HS-5 (cell line): ENCODE measurements at regions not wholly inside any gene's neighbourhood (a gene's known extent, or its start where the extent isn't known, plus 50 kb on each side); places are given as distances from the start of the nearest gene placed in this dataset.

Experiments
- DNase-seq: peaks from one replicate; pipeline ENCODE4 v3.0.0-alpha.2; 2012; ENCODE audit warnings: low read depth

DNA sequence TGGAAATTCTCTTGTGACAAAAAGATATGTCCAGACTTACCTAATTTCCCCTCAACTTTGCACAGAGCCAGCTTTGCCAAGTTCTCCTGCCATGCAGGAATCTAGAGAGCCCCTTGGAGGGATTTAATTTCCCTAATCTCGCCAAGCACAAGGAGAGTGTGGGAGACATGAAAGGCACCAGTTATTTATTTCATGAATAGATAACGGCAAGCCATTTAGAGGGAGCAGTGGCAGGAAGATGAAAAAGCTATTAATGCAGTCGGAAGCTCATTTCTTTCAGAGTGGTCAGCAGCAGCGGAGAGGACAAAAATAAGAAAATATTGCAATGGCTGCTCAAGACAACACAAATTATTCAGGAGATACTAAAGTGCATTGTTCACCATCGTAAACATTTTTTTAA, 150.9 kb upstream of the WSCD2 start:
- DNase-seq, result no peak

GRCh38 chr12:107978641-107979040, 150.4 kb upstream of the WSCD2 start:
- no peak for DNase-seq

DNA sequence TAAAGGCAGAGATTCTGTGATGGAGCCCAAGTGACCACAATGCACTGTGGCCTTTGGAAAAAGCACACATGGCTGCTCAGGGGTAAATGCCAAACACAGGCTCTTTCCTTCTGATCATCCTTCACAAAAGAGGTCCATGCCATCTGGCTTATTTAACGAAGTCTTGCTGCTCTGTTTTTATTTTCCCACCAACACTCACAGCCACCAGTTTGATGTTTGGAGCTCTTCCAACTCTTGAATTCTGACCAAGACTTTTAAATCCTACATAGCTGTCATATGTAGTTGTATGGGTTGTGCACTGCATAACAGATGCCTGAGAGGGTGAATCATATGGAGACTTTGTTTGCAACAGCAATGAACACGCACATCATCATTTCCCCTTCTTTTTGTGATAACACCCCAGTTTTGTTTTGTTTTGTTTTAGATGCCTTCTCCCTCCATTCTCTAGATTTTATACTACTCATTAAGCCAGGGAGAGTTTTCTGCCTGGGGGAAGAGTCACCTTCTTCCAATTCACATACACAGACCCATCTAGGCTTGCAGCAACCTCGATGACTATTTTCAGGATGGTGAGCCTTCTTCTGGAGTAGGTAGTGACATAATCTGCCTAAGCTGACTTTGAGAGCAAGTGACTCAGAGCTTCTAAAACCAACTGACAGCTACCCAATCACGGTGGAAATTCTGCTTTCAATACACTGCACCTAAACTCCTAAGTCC, 145.2 kb upstream of the WSCD2 start:
- peak; percentile 6 for DNase-seq

GRCh38 chr12:107984973-107985372, 144.1 kb upstream of the WSCD2 start:
- no peak for DNase-seq

DNA sequence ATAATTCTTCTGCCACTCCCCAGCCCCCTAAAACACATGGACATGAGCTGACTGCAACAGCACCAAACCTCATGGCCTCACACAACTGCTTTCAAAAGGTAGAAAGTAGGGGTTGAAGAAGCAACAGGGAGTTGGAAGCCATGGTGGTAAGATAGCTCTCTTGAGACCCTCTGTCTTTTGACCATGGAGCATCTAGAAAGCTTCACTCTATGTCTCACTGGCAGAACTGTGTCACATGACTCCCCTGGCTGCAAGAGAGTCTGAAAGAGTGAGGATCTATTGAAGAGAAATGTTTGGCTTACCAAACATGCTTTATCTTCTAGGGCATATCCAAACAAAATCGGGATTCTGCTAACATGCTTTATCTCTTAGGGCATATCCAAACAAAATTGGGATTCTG, 142.9 kb upstream of the WSCD2 start:
- no peak for DNase-seq

GRCh38 chr12:107990325-107990724, 138.8 kb upstream of the WSCD2 start:
- no peak for DNase-seq

DNA sequence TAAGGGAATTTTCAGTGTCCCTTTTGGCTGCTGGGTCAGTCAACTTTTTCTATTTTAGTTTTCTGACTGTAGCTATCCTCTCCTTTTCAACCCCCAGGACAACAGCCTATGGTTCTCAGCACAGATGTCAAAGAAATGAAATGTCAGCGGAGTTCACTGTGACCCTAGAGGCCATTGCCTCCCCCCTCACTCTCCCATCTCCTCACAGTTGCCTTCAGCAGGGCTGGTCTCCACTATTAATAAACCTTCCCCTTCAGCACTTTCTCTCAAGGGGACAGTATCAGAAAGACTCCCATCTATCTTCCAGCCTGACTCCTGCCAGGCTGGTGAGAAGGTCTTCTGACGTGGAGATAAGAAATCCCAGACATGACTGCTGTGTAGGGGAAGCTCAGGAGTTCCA, 137.1 kb upstream of the WSCD2 start:
- no peak for DNase-seq

DNA sequence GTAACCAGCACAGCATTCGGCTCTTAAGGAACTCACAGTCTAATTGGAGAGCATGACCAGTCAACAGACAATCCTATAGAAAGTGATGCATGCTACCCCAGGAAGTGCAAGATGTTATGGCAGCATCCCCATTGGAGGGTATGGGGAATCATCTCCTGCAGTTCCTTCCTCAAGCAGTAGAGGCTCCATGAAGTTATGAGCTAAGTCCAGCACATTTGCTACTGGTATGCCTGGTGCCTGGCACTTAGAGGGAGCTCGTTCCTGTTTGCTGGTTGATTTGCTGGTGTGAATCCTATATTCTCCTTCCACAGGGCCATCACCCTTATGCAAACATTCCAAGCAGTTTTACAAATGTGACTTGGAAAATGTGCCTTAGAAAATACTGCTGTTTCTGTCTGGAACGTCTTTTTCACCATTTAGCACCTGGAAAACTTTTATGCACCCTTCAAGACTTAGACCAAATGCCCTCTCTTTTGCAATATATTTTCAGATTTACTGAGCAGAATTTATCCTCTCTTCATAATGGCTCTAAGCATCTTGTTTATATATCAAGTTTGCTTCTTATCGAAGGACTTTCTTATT, 136.1 kb upstream of the WSCD2 start:
- DNase-seq, result peak; percentile 6

- DNase-seq, result no peak
Measured at GRCh38 chr12:107998863-107999262, 130.2 kb upstream of the WSCD2 start.

DNA sequence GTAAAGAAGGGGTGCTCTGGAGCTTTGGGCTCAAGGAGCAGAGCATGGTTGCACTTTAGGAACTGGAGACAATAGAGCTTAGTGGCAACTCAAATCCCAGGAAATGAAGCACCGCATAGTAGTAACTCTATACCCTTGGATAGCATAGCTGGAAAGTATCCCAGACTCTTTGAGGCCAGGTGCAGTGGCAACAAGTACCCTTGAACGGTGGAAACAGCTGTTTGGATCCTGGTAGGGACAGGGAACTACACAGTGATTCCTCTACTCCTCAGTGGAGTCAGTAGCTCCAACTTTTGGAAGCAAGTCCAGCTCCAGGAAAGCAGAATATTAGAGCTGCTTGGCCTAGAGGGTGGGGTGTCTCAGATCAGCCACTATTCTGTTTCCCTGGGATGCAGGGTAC, 129.0 kb upstream of the WSCD2 start:
- no peak for DNase-seq

DNA sequence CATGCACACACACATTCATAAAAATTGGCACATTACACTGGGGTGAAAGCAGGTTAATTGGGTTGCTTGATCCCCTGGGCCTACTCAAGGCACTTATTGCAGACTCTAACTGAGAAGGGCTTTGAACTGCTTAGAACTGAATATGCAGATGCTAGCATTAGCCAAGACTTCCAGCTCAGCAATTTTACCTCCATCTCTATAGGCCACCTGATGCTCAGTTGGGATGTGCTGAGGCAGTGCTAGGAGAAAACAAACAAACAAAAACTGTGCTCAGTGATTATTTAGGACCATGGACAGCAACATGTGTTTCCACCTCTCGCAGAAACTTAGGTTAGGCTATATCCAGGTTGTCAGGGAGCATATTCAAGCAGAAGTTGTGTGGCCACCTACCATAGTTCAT, 124.8 kb upstream of the WSCD2 start:
- no peak for DNase-seq

GRCh38 chr12:108008163-108008905, 120.8 kb upstream of the WSCD2 start:
- no peak for DNase-seq

GRCh38 chr12:108009442-108010070, 119.5 kb upstream of the WSCD2 start:
- no peak for DNase-seq

GRCh38 chr12:108016022-108016564, 113.0 kb upstream of the WSCD2 start:
- no peak for DNase-seq

DNA sequence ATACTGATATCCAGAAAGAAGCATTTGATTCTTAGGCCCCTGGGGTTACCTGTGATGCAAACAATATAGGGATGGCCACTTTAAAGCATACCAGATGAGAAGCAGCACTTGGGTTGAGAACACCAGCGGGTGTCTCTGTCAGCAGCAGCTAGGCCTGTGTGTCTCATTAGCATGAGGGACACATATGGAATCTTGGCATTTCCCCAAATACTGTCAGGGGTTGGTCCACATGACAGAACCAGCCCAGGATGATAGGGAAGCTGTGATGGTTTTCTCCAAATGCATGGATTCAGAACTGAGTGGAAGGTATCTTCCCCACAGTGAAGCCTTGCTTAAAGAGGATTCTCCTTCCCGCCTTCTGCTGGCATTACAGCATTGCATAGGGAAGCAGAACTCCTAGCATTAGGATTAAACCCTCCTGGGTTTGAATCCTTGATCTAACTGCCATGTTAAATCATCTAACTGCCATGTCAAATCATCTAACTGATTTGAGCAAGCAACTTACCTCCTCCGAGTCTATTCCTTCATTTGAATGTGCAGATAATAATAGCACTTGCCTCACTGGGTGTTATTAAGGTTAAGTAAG, 111.5 kb upstream of the WSCD2 start:
- no peak for DNase-seq

DNA sequence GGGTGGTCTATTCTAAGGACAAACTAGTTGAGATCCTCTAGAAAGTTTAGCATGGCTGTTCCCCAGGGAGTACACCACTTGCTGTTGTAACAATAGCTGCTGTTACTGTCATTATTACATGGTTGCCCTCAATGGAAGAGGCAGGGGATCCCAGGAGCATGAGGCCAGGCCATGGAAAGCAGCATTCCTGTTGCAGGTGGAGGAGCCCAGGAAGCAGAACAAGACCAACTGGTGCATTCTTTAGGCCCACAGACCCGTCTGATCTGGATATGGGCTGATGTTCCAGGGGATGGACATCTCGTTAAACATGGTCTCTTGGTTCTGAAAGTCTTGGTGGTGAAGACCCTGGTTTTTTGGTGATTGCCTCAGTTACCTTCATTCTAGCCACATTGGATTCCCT, 109.2 kb upstream of the WSCD2 start:
- DNase-seq, result no peak

DNA sequence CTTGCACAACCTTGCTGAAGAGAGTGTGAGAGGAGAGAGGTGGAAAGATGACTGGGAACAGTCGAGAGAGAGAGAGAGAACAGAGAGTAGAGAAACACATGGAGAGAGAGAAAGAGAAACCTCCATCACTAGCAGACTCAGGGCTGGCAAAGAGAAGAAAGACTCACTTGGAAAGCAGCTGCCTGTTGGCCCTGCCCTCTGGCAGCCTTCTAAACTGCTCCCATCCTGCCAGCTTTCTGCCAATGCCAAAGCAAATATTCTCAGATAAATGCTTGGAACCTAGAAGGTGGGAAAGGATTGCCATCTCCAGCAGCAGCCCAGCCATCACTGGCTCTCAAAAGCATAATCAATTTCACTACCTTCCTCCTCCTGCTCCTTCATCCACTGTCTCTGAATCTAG, 107.9 kb upstream of the WSCD2 start:
- DNase-seq, result no peak

GRCh38 chr12:108021949-108022522, 107.1 kb upstream of the WSCD2 start:
- DNase-seq, result no peak

GRCh38 chr12:108029051-108029835, 99.8 kb upstream of the WSCD2 start:
- no peak for DNase-seq

DNA sequence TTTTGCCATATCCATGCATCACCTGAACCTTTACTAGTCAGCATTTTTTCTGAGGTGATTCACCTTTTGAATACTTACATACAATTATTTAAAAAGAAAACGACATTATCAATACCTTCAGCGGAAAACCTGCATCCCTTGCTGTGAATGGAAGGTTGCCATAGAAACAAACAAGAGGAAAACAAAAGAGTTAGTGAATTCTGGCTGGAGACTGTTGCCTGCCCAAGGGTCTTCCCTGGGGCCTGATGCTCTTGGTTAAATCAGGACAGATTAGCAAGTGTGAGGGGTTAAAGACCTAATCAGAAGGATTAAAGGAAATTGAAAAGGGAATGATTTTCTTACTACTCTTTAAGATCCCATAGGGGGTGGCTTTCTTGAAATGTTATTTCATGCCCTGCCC, 96.0 kb upstream of the WSCD2 start:
- no peak for DNase-seq

- DNase-seq, result no peak
Measured at GRCh38 chr12:108035372-108035771, 93.7 kb upstream of the WSCD2 start.
